ENCODE measurements at regions not wholly inside any gene's neighbourhood (a gene's known extent, or its start where the extent isn't known, plus 50 kb on each side); places are given as distances from the start of the nearest gene placed in this dataset.

GRCh38 chr5:125004009-125004408 is 257.6 kb upstream of the ZNF608 start:
- no peak for DNase-seq (ENCODE audit: low read depth in 2 of 2)

GRCh38 chr5:125005266-125005665 is 258.8 kb upstream of the ZNF608 start:
- DNase-seq (ENCODE audit: low read depth in 2 of 2), result no peak

GRCh38 chr5:125006011-125006685 is 259.7 kb upstream of the ZNF608 start:
- no peak for DNase-seq (ENCODE audit: low read depth in 2 of 2)

- DNase-seq (ENCODE audit: low read depth in 2 of 2), result no peak
Observed at GRCh38 chr5:125010356-125010755, 263.9 kb upstream of the ZNF608 start.

GRCh38 chr5:125011014-125011413 is 264.6 kb upstream of the ZNF608 start:
- DNase-seq (ENCODE audit: low read depth in 2 of 2), result no peak

GRCh38 chr5:125011419-125011818 is 265.0 kb upstream of the ZNF608 start:
- no peak for DNase-seq (ENCODE audit: low read depth in 2 of 2)

GRCh38 chr5:125011947-125012346 is 265.5 kb upstream of the ZNF608 start:
- DNase-seq (ENCODE audit: low read depth in 2 of 2), result no peak

- no peak for DNase-seq (ENCODE audit: low read depth in 2 of 2)
Observed at GRCh38 chr5:125012727-125013451, 266.4 kb upstream of the ZNF608 start.

- no peak for DNase-seq (ENCODE audit: low read depth in 2 of 2)
Observed at GRCh38 chr5:125014202-125014601, 267.8 kb upstream of the ZNF608 start.

- DNase-seq (ENCODE audit: low read depth in 2 of 2), result no peak
Observed at GRCh38 chr5:125017796-125018195, 271.4 kb upstream of the ZNF608 start.

- DNase-seq (ENCODE audit: low read depth in 2 of 2), result no peak
Observed at GRCh38 chr5:125023673-125024072, 277.2 kb upstream of the ZNF608 start.

- DNase-seq (ENCODE audit: low read depth in 2 of 2), result no peak
Observed at GRCh38 chr5:125026867-125027731, 280.7 kb upstream of the ZNF608 start.

- DNase-seq (ENCODE audit: low read depth in 2 of 2), result no peak
Observed at GRCh38 chr5:125032286-125032685, 285.8 kb upstream of the ZNF608 start.

- DNase-seq (ENCODE audit: low read depth in 2 of 2), result no peak
Observed at GRCh38 chr5:125033602-125034001, 287.2 kb upstream of the ZNF608 start.

- DNase-seq (ENCODE audit: low read depth in 2 of 2), result no peak
Observed at GRCh38 chr5:125034331-125034730, 287.9 kb upstream of the ZNF608 start.

GRCh38 chr5:125036494-125036893 is 290.1 kb upstream of the ZNF608 start:
- DNase-seq (ENCODE audit: low read depth in 2 of 2), result no peak

GRCh38 chr5:125037020-125037419 is 290.6 kb upstream of the ZNF608 start:
- no peak for DNase-seq (ENCODE audit: low read depth in 2 of 2)

GRCh38 chr5:125037530-125037929 is 291.1 kb upstream of the ZNF608 start:
- DNase-seq (ENCODE audit: low read depth in 2 of 2), result no peak

GRCh38 chr5:125038477-125038876 is 292.0 kb upstream of the ZNF608 start:
- no peak for DNase-seq (ENCODE audit: low read depth in 2 of 2)

GRCh38 chr5:125041798-125042197 is 295.4 kb upstream of the ZNF608 start:
- DNase-seq (ENCODE audit: low read depth in 2 of 2), result no peak

GRCh38 chr5:125042261-125042890 is 295.9 kb upstream of the ZNF608 start:
- no peak for DNase-seq (ENCODE audit: low read depth in 2 of 2)

GRCh38 chr5:125043781-125044391 is 297.4 kb upstream of the ZNF608 start:
- no peak for DNase-seq (ENCODE audit: low read depth in 2 of 2)
